Loucy (cell line): ENCODE measurements at regions not wholly inside any gene's neighbourhood (a gene's known extent, or its start where the extent isn't known, plus 50 kb on each side); places are given as distances from the start of the nearest gene placed in this dataset.

ENCODE experiments used
- EZH2phosphoT487 ChIP-seq: fragments of 200-600 bp; IDR thresholded peaks from 2 replicates; pipeline ENCODE4 v1.6.1; 2018; ENCODE audit warnings: antibody characterized with exemption, mild to moderate bottlenecking, moderate library complexity, borderline replicate concordance
- TF ChIP-seq, protein P1 (sequence below): fragments of 200-600 bp; sonication (generic); conservative IDR thresholded peaks from 2 replicates; pipeline ENCODE4 v1.5.1; 2014; ENCODE audit warnings: mild to moderate bottlenecking, antibody characterized with exemption, low read length

DNA sequence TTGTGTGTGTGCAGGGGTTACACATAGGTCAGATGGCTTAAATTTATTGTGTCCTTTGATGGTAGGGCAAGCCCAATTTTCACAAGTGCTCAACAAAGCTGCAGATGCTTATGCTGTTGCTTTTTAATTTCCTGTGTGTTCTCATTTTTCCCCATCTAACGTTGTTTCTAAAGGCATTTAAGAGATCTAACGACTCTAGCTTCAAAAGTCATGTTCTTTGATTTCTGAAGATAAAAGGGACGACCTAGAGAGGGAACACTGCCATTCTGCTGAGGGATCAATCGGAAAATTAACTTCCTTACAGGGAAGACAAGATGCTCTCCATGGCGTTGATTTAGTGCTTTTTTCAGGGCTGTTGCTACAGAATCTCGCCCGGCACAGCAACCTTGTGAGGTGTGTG is 79.0 kb upstream of the GNG2 start:
- TF ChIP-seq, protein P1, sequence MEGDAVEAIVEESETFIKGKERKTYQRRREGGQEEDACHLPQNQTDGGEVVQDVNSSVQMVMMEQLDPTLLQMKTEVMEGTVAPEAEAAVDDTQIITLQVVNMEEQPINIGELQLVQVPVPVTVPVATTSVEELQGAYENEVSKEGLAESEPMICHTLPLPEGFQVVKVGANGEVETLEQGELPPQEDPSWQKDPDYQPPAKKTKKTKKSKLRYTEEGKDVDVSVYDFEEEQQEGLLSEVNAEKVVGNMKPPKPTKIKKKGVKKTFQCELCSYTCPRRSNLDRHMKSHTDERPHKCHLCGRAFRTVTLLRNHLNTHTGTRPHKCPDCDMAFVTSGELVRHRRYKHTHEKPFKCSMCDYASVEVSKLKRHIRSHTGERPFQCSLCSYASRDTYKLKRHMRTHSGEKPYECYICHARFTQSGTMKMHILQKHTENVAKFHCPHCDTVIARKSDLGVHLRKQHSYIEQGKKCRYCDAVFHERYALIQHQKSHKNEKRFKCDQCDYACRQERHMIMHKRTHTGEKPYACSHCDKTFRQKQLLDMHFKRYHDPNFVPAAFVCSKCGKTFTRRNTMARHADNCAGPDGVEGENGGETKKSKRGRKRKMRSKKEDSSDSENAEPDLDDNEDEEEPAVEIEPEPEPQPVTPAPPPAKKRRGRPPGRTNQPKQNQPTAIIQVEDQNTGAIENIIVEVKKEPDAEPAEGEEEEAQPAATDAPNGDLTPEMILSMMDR = no peak
- TF ChIP-seq EZH2phosphoT487 = no peak
